HG02642 (cell line): ENCODE measurements at regions not wholly inside any gene's neighbourhood (a gene's known extent, or its start where the extent isn't known, plus 50 kb on each side); places are given as distances from the start of the nearest gene placed in this dataset.

Experiments used
- ATAC-seq: cut with Tn5 transposase; IDR thresholded peaks from one replicate; pipeline ENCODE4 v1.9.1; 2021; ENCODE audit warnings: mild to moderate bottlenecking; ENCODE audit not compliant: unreplicated experiment, poor library complexity

DNA sequence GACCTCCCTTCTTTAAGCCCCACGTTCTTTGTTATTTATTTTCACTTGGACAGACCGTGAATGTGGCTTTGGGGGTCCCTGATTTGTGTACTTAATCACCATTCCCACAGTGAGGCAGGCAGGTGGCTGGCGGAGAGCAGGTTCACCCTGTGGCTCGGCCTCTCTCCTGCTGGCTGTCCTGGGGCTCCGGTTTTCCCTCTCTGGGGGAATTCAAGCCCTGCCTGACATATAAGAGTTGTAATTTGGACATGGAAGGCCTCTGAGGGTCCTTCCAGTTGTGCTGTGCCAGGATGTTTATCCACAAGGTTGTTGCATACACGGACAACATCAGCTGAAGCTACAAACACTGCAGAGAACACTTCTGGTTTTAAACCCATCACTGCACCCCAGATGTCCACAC, 824.5 kb downstream of the TBC1D22A start:
- no peak for ATAC-seq

DNA sequence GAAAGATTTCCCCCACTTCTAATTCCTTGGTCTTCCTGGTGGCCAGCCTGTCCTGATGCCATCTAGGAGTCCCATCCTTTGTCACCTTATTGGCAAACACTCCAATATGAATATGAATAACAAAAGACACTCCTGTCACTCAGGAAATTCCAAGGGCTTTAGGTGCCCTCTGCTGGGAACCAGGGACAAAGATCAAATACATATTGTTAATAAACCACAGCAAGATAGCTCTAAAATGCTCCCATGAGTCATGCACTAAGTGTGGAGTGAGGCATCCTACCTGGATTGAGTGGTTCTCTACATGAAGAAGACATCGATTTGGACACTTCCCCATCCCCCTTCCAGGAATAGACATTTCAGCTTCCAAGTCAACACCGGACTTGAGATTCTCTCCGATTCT, 823.6 kb downstream of the TBC1D22A start:
- no peak for ATAC-seq

DNA sequence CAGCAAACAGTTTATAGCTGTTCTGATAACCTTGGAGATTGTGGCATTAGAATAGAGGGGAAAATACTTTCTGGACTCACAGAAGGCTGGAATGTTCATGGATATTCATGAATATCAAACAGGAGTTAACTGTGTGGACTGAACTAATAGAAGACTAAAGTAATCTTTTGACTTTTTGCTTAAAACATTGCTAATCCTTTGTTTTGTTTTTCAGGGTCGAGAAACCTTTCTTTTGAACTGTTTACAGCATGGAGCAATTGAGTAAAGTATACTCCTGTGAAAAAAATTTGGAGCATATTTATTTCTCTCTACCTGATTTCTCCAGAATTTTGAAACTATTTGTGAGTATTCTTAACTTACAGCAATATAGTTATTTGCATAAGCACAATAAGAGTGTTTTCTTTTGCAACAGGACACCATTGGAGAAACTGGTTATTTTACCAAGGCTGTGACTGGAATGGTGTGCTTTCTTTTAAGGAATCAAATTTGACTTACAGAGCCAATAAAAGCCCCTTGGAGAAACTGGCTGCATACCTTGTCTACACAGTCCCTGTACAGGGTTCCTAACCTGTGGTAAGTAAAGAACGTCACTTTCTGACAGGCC, 821.6 kb downstream of the TBC1D22A start:
- ATAC-seq, result no peak

DNA sequence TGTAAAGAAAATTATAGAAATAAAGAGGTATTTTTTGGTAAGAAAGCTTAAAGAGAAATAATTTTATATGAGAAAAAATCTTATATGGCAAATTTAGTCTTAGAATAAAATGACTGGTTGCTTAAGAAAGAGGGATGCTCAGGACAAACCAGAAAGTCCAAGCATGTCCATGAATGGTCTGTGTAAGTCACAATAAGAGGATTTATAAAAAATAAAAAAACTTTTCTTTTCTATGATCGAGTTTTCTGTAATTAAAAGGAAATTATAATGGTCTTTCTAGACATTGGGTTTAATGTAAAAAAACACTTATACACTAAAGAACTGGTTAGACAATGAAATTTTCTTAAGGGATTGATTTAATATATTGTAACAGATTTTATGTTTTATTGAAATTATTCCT, 819.6 kb downstream of the TBC1D22A start:
- ATAC-seq, result no peak

DNA sequence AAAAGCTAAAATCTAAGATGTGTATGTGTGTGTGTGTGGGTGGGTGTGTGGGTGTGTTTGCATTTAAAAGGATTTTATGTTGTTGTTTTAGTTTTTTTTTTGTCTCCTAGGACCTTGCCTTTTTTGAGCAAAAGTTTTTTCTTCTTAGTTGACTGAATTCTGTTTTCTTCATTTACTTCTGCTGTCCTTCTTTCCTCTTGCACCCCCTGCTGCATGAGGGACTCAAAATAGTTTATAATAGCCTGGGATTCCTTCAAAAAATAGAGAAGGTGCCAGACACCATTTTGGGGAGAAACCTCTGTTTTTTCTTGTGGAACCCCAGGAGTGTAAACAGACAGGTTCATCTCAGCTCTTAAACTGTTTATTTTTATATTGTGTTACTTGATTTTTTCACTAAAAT, 817.7 kb downstream of the TBC1D22A start:
- no peak for ATAC-seq

DNA sequence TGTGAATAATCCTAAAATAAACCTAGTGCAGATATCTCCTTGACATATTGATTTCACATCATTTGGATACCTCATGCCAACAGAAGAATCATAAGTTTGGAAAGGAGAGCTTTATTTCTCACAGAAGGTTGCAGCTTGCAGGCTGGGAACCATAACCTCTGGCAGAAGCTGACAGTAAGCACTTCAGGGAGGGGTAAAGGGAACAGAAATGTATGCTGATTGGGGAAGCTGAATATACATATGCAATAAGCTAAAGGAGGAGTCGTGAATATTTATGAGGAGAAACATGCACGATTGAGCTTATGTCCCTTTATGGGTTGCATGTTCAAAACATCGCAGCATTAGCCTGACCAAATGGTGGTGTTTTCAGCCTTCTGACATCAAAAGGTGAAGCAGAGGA, 814.5 kb downstream of the TBC1D22A start:
- no peak for ATAC-seq

DNA sequence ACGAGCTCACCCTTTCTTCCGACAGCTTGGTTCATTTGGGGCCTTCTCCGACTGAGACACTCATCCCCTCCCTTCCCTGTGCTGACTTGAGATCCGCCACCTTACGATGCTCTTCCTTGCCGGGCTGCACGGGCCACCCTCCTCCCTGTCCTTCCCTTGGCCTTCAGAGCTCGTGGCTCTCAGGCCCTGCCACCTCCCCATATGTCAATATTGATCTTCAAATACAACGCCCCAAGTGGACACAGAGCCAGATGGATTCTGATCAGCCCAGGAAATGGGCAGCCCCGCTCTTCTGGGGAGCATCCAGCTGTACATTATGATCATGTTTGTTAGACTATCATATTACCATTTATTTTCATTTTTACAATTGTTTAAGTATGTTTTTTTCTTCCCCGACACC, 812.8 kb downstream of the TBC1D22A start:
- no peak for ATAC-seq

DNA sequence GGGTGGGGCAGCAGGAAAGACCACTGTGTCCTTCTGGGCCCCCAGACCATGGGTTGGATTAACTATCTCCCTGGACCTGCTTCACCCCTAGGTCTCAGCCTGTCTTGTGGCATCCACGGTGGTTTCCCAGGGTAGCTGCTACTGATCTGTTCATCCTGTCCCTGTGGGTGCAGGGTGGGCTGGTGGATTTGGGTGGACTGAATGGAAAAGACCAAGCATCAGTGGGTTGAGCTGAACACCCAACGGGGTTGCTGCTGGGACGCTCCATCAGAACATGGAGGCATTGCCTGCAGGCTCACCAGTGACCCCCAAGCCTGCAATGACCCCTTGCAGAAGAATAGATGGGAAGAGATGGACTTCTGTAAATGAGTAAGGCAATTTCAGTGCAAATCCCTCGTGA, 812.1 kb downstream of the TBC1D22A start:
- ATAC-seq, result no peak

DNA sequence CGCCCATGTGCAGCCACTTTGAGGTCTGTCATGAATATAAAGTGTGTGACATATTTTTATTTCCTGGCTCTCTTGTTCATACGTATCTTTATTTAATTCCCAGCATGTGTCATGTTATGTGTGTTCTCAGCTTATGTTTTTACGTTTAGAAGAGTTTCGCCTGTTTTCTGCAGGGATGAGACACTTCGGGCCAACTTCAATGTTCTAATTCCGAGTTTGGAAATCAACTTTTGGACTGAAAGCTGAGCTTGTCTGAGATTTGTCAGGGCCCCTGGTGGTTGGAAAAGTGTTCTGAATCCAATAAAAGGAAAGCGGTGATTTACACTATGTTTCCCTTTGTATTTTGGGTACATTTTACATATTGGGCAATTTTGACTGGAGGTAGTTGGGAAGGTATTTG, 810.7 kb downstream of the TBC1D22A start:
- ATAC-seq, result no peak

DNA sequence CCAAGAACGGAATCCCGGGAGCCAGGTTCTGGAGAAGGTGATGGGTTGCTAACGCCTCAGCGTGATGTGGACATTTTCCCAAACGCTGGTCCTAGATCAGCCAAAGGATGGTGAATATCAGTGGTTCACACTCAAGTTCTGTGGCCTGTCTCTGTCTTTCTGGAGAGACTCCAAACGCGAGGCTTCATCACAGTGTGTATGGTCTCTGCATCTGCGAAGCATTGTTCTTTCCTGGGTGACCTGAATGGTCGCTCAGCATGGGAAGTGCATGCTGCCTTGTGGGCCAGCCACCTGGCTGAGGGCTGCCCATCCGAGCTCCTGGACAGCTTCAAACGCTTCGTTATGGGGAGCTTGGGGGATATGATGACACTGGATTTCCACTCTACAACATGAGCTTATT, 810.0 kb downstream of the TBC1D22A start:
- no peak for ATAC-seq

DNA sequence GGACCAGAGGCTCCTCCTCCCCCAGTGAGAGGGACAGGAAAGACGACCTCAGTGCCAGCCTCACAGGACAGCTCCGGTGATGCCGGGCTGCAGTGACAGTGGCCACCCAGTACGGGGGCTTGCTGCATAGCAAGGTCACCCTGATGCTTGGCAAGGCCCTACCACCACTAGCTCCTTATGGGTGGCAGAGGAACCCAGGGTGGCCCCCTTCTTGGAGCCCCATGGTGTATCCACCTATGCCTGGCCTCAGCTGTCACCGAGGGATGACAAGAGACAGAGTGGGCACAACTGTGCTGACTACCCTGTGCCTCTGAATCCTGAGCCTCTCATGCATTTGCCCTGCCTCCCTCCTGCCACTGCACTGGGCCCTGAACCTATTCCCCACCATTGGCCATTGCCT, 809.2 kb downstream of the TBC1D22A start:
- ATAC-seq, result no peak

DNA sequence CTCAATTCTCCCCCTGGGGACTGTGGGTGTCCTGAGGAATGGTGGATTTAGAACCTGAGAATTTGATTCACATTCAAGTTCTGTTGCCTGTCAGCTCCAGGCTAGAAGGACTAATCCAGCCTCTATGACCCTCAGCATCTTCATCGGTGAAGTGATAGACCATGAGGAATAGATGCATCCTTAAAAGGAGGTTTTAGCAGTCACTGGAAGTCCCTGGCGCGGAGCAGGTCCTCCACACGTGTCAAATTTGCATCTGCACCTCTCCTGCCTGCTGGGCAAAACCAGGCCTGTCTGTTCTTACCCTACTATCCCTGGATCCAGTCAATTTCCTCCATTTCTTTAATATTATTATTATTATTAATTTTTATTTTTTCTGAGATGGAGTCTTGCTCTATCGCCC, 808.4 kb downstream of the TBC1D22A start:
- ATAC-seq, result no peak

DNA sequence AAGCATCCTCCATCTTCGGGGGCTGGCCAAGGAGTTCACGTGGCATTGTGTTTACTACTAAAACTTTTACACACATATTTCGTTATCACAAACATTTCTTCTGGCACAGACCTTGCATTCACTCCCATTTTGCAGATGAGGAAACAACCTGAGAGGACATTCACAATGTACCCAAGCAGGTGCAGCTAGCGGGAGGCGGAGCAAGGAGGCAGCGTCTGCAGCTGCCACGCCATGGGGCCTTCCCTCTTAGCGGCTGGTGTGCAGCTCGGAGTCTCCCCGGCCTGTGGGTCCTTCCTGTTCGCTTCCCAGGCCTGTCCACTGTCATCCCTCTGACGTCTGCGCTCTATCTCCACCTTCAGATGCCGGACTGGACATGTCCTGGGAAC, 807.8 kb downstream of the TBC1D22A start:
- no peak for ATAC-seq

DNA sequence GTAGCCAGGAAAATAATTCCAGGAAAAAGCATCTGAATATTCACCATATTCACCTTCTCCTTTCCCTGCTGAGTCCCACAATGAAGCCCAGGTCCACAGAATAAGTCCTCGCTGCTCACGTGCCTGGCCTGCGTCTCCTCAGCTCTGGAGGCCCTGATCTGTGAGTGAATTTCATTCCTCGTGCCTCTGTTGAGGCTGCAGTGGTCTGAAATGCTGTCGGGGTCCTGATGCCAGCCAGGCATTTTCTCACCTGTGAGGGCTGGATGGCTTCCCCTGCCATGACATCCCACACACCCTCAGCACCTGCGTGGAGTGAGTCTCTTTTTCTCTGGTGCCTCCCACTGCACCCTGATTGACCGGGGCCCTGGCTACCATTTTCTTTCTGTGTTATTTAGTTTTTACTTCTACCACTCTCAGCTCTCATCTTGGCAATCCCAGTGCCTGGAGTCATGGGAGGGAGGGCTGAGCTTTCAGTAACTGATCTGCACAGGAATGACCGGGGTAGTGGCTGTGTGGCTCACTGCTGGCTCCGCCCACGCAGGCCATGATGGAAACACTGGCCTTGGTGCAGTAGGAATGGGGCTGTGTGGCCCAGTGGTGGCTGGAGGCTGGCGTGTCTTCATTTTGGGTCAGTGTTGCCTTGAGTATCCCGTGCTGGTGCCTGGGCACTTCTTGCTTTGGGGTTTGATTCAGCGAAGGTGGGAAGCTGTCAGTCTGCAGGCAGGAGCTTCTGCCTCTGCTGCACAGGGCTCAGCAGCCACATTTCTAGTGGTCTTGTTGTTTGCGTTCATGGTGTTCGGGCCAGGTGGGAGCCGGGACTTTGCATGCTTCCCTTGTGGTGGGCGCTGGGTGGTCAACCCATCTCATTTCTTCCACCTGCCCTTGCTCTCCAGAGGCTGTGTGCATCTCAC, 807.2 kb downstream of the TBC1D22A start:
- no peak for ATAC-seq

DNA sequence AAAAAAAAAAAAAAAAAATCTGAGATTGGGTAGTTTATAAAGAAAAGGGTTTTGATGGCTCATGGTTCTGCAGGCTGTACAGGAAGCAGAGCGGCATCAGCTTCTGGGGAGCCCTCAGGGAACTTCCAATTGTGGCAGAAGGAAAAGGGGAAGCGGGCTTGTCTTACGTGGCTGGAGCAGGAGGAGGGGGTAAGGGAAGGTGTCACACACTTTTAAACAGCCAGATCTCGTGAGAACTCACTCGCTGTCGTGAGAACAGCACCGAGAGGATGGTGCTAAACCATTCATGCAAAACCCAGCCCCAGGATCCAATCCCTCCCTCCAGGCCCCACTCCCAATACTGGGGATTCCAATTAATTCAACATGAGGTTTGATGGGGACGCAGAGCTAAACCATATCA, 806.2 kb downstream of the TBC1D22A start:
- ATAC-seq, result no peak

DNA sequence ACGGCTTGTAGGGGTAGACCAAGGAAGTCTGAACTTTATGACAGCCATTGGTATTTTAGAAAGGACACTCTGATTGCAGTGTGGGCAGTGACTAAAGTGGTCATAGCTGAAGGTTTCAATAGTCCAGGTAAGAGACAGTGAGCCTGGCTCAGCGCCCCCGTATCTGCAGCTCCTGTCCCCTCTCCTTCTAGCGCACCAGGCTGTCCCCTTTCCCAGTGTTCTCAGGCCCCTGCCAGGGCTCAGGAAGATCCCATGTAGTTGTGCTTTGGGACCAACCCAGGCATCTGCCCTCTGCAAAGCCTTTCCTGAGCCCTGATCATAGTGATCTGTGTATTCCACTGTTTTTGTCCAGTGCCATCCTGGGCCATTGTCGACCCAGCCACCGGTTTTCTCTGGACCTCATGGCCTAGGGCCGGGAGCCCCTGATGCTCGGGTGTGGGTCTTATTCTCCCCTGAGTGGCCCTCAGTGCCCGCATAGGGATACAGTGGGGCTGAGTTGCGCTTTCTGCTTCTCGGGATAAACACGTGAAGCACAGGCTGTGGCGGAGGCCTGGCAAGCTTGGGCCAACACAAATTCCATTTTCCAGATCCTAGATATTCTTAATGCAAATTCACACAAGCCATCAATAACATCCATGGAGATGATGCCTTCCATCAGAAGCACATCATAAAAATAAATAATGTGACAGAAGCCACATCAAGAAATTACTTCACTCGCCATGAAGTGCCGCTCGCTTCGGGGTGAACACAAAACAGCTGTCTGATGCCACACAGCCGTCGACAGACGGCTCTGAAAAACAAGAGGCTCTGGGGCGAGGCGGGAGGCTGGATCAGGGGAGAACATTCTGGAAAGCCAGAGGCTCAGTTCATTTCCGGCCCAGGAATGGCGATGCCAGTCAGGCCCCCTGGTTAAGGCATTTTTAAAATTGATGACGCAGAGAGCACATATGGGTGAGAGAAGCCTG, 805.0 kb downstream of the TBC1D22A start:
- ATAC-seq, result no peak

DNA sequence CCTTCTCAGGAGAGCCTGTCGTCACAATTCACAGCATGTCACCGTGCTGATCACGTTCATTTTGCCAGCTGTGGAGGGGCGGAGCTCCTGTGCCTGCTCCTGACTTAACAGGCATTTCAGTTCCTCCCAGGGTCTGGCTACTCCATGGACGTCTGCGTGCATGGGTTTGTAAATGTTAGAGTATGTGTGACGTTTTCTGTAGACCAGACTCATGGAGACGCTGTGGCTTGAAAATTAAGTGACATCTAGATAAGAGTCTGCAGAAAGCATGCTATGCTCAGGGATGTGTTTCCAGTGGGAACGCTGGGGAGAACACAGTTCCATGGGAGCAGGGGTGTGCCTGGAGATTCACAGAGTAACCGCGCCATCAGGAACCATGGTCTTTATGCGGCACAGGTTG, 804.0 kb downstream of the TBC1D22A start:
- ATAC-seq, result no peak

DNA sequence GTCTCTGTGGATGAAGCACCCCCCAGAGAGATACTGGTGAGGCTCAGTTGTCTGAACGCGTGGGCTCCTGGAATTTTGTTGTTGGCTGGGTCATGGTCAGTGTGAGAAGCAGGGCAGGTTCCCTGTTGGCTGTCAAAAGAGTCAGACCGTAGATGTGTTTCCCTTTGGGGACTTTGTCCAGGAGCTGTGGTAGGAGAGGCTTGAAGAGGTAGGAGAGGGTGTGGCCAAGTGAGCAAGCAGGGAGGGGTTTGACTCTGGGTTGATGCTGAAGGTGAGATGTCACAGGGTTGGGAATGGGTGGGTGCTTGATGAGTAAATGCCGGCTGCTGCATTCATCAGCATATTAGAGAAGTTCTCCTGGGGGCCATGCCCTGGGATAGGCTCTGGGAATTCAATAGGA, 803.2 kb downstream of the TBC1D22A start:
- ATAC-seq, result no peak

DNA sequence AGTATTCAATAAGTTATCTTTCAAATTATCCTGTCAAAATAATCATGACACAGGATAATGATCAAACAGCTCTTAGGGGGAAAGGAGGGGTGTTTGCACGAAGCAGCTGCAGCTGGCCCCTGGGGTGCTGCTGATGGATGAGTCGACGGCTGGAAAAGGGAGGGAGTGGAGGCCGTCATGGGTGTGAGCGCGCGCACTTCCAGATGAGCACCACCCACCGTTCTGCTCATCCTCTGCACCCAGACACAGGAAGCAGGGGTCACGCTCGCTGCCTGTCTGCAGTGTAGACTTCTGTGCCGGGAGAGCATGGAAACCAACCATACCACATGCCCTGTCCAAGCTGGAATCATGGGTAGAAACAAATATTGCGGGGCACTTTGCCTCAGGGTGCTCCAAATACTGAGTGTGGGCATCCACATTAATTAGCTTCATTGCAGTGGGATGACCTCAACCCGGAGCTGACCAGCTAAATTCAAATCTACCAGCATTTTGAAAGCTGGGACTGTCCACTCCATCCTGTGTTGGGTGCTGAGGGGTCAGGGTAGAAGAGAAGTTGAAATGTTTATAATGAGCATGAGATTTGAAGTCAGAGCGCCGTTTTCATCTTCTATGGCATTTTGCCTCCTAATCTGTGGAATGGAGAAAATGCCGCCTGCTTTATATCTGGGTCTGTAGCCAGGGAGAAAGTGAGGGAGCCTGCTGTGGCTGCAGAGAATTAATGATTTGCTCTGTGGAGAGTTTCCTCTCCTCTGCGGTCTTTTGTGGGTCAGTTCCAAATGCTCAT, 802.4 kb downstream of the TBC1D22A start:
- ATAC-seq, result no peak

DNA sequence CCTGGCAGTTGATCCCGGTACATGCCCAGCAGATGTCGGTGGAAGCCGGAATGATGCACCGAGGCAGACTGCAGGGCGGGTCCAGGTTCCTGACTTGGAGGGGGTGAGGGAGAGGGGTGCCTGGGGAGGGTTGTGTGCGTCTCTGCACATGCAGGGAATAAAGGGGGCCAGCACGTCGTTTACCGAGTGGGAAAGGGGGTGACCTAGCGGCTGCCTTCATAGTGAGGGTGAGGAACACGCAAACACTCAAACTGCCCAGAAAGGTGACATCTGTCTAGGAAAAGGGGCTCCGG, 801.7 kb downstream of the TBC1D22A start:
- no peak for ATAC-seq
